Ishikawa (cell line): ENCODE measurements at regions not wholly inside any gene's neighbourhood (a gene's known extent, or its start where the extent isn't known, plus 50 kb on each side); places are given as distances from the start of the nearest gene placed in this dataset.

ENCODE experiments used
- CREB1 ChIP-seq: IDR thresholded peaks from 2 replicates; pipeline ENCODE4 v1.6.1; 2012; ENCODE audit warnings: low read depth
- EGR1 ChIP-seq: IDR thresholded peaks from 2 replicates; pipeline ENCODE4 v1.6.1; 2012
- EP300 ChIP-seq: IDR thresholded peaks from 2 replicates; pipeline ENCODE4 v1.6.1; 2012; ENCODE audit warnings: borderline replicate concordance
- MAX ChIP-seq: IDR thresholded peaks from 2 replicates; pipeline ENCODE4 v1.6.1; 2012
- NFIC ChIP-seq: IDR thresholded peaks from 2 replicates; pipeline ENCODE4 v1.6.1; 2012
- RAD21 ChIP-seq: IDR thresholded peaks from 2 replicates; pipeline ENCODE4 v1.6.1; 2012; ENCODE audit warnings: low read depth
- REST ChIP-seq: IDR thresholded peaks from 2 replicates; pipeline ENCODE4 v1.6.1; 2012; ENCODE audit warnings: low read depth, mild to moderate bottlenecking
- TAF1 ChIP-seq: IDR thresholded peaks from 2 replicates; pipeline ENCODE4 v1.6.1; 2012; ENCODE audit warnings: low read depth, mild to moderate bottlenecking
- TCF12 ChIP-seq: IDR thresholded peaks from 2 replicates; pipeline ENCODE4 v1.6.1; 2012; ENCODE audit warnings: low read depth
- YY1 ChIP-seq: IDR thresholded peaks from 2 replicates; pipeline ENCODE4 v1.6.1; 2012; ENCODE audit warnings: low read depth

- no peak for TF ChIP-seq YY1
- TF ChIP-seq NFIC = no peak
- no peak for TF ChIP-seq CREB1
- no peak for TF ChIP-seq REST
- TF ChIP-seq EP300 = no peak
- TF ChIP-seq MAX = no peak
- TF ChIP-seq TCF12 = no peak
- no peak for TF ChIP-seq EGR1
- no peak for TF ChIP-seq RAD21
- no peak for TF ChIP-seq TAF1
Observed at GRCh38 chr5:143629871-143630659, 181.9 kb upstream of the HMHB1 start.
